ENCODE measurements at regions not wholly inside any gene's neighbourhood (a gene's known extent, or its start where the extent isn't known, plus 50 kb on each side); places are given as distances from the start of the nearest gene placed in this dataset.

DNA sequence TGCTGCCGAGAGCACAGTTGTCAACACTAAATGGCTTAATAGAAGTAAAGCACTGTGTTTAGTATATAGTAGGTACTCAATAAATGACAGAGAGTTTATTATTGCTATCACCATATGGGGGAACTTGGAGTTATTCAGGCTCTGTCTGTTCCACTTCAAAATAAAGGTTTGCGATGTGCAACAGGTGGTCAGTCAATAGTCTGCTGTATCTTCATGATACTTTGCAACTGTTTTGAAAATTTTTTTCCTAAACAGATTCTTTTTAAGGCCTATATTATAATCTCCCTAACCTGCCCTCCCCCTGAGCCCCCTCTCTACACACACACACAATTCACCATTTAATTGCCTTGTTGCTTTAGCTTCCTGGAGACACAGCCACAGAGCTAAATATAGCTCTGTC is 164.7 kb upstream of the NR2F2 start:
- TF ChIP-seq, protein P1, sequence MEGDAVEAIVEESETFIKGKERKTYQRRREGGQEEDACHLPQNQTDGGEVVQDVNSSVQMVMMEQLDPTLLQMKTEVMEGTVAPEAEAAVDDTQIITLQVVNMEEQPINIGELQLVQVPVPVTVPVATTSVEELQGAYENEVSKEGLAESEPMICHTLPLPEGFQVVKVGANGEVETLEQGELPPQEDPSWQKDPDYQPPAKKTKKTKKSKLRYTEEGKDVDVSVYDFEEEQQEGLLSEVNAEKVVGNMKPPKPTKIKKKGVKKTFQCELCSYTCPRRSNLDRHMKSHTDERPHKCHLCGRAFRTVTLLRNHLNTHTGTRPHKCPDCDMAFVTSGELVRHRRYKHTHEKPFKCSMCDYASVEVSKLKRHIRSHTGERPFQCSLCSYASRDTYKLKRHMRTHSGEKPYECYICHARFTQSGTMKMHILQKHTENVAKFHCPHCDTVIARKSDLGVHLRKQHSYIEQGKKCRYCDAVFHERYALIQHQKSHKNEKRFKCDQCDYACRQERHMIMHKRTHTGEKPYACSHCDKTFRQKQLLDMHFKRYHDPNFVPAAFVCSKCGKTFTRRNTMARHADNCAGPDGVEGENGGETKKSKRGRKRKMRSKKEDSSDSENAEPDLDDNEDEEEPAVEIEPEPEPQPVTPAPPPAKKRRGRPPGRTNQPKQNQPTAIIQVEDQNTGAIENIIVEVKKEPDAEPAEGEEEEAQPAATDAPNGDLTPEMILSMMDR (conservative IDR thresholded peaks at IDR 0.05; ENCODE audit: low read length), result no peak
- TF ChIP-seq EZH2phosphoT487 (IDR thresholded peaks at IDR 0.05; ENCODE audit: borderline replicate concordance), result no peak
